ENCODE measurements at regions not wholly inside any gene's neighbourhood (a gene's known extent, or its start where the extent isn't known, plus 50 kb on each side); places are given as distances from the start of the nearest gene placed in this dataset.

GRCh38 chr2:142544173-142544572, 333.3 kb upstream of the KYNU start:
- DNase-seq (ENCODE audit: low read depth) = no peak
- no peak overlapping the region for H3K4me3 ChIP-seq (replicated peaks; ENCODE audit: low read depth, low read length)
- no peak for TF ChIP-seq CTCF (IDR thresholded peaks at IDR 0.05; ENCODE audit: low read length, missing control alignments)

GRCh38 chr2:142542431-142542910, 335.0 kb upstream of the KYNU start:
- DNase-seq (ENCODE audit: low read depth) = no peak
- H3K4me3 ChIP-seq (replicated peaks; ENCODE audit: low read depth, low read length) = no peak overlapping the region
- TF ChIP-seq CTCF (IDR thresholded peaks at IDR 0.05; ENCODE audit: low read length, missing control alignments) = no peak

GRCh38 chr2:142536966-142537365, 340.5 kb upstream of the KYNU start:
- H3K4me3 ChIP-seq (replicated peaks; ENCODE audit: low read depth, low read length) = no peak overlapping the region
- no peak for TF ChIP-seq CTCF (IDR thresholded peaks at IDR 0.05; ENCODE audit: low read length, missing control alignments)
- no peak for DNase-seq (ENCODE audit: low read depth)

- no peak for DNase-seq (ENCODE audit: low read depth)
- no peak for TF ChIP-seq CTCF (IDR thresholded peaks at IDR 0.05; ENCODE audit: low read length, missing control alignments)
- no peak overlapping the region for H3K4me3 ChIP-seq (replicated peaks; ENCODE audit: low read depth, low read length)
These were observed 341.0 kb upstream of the KYNU start for GRCh38 chr2:142536492-142536891.

- H3K4me3 ChIP-seq (replicated peaks; ENCODE audit: low read depth, low read length) = no peak overlapping the region
- TF ChIP-seq CTCF (IDR thresholded peaks at IDR 0.05; ENCODE audit: low read length, missing control alignments) = no peak
- DNase-seq (ENCODE audit: low read depth) = no peak
These were observed 342.2 kb upstream of the KYNU start for GRCh38 chr2:142535311-142535710.

- H3K4me3 ChIP-seq (replicated peaks; ENCODE audit: low read depth, low read length) = no peak overlapping the region
- DNase-seq (ENCODE audit: low read depth) = no peak
- TF ChIP-seq CTCF (IDR thresholded peaks at IDR 0.05; ENCODE audit: low read length, missing control alignments) = no peak
These were observed 344.3 kb upstream of the KYNU start for GRCh38 chr2:142533177-142533576.

GRCh38 chr2:142531377-142531776, 346.1 kb upstream of the KYNU start:
- no peak for DNase-seq (ENCODE audit: low read depth)
- no peak overlapping the region for H3K4me3 ChIP-seq (replicated peaks; ENCODE audit: low read depth, low read length)
- no peak for TF ChIP-seq CTCF (IDR thresholded peaks at IDR 0.05; ENCODE audit: low read length, missing control alignments)

Data from fibroblast of pulmonary artery (primary cell).